HEK293 (cell line): ENCODE measurements at regions not wholly inside any gene's neighbourhood (a gene's known extent, or its start where the extent isn't known, plus 50 kb on each side); places are given as distances from the start of the nearest gene placed in this dataset.

Source experiments
- CTCF ChIA-PET: fragments of 350-600 bp; formaldehyde crosslinking; extraction: SDS; loops from one replicate; lab custom pipeline; 2021; ENCODE audit warnings: antibody characterized with exemption; lab: Yijun Ruan, JAX
- POLR2A ChIA-PET: fragments of 300-600 bp; formaldehyde crosslinking; extraction: SDS; loops from one replicate; lab custom pipeline; 2020; ENCODE audit warnings: antibody characterized with exemption, inconsistent platforms; lab: Yijun Ruan, JAX
- H3K27ac ChIP-seq: fragments of 200-500 bp; sonication (Bioruptor generic); 2 replicates; pipeline ENCODE4 v1.5.1; 2014; ENCODE audit warnings: low read depth, low read length, control low read depth, inconsistent platforms; ENCODE audit errors: extremely low read depth
- H3K36me3 ChIP-seq, 2 experiments: fragments of 200-500 bp in 1 of 2; sonication (Bioruptor generic) in 1 of 2; 1 replicate in 1 of 2; 2 replicates in 1 of 2; pipeline ENCODE4 v1.5.1; 2014 to 2017; ENCODE audit warnings: inconsistent platforms in 2 of 2, low read length in 2 of 2; ENCODE audit not compliant: control insufficient read depth in 2 of 2, insufficient read depth in 1 of 2
- H3K4me1 ChIP-seq: fragments of 200-500 bp; sonication (Bioruptor generic); 2 replicates; pipeline ENCODE4 v1.5.1; 2014; ENCODE audit warnings: mild to moderate bottlenecking, low read length, inconsistent platforms; ENCODE audit not compliant: control insufficient read depth, insufficient read depth
- H3K4me3 ChIP-seq: 2 replicates; pipeline ENCODE4 v1.5.1; 2011; ENCODE audit warnings: low read depth, mild to moderate bottlenecking, control low read depth, low read length, moderate library complexity
- H3K9me3 ChIP-seq: fragments of 200-500 bp; sonication (Bioruptor generic); 2 replicates; pipeline ENCODE4 v1.5.1; 2014; ENCODE audit warnings: low read depth, low read length, inconsistent platforms; ENCODE audit not compliant: control insufficient read depth, insufficient read depth
- AEBP2 ChIP-seq: fragments of 450-650 bp; formaldehyde crosslinking; IDR thresholded peaks from 2 replicates; pipeline ENCODE4 v1.5.1; 2016; ENCODE audit warnings: missing biosample characterization, missing genetic modification characterization, borderline replicate concordance
- KLF7 ChIP-seq: fragments of 450-650 bp; formaldehyde crosslinking; IDR thresholded peaks from 2 replicates; pipeline ENCODE4 v1.5.1; 2016; ENCODE audit warnings: missing biosample characterization, missing genetic modification characterization, borderline replicate concordance
- RBAK ChIP-seq: fragments of 450-650 bp; formaldehyde crosslinking; IDR thresholded peaks from 2 replicates; pipeline ENCODE4 v1.5.1; 2016; ENCODE audit warnings: missing biosample characterization, missing genetic modification characterization
- SP3 ChIP-seq: fragments of 450-650 bp; formaldehyde crosslinking; IDR thresholded peaks from 2 replicates; pipeline ENCODE4 v1.5.1; 2016; ENCODE audit warnings: missing biosample characterization, missing genetic modification characterization
- ZBTB20 ChIP-seq: fragments of 450-650 bp; formaldehyde crosslinking; IDR thresholded peaks from 2 replicates; pipeline ENCODE4 v1.5.1; 2016; ENCODE audit warnings: missing biosample characterization, missing genetic modification characterization
- ZBTB21 ChIP-seq: fragments of 450-650 bp; formaldehyde crosslinking; IDR thresholded peaks from 2 replicates; pipeline ENCODE4 v1.5.1; 2017; ENCODE audit warnings: missing biosample characterization, missing genetic modification characterization
- ZFHX2 ChIP-seq: fragments of 450-650 bp; formaldehyde crosslinking; conservative IDR thresholded peaks from 2 replicates; pipeline ENCODE4 v1.5.1; 2016; ENCODE audit warnings: missing biosample characterization, missing genetic modification characterization
- ZNF175 ChIP-seq: fragments of 450-650 bp; formaldehyde crosslinking; IDR thresholded peaks from 2 replicates; pipeline ENCODE4 v1.5.1; 2016; ENCODE audit warnings: missing biosample characterization, missing genetic modification characterization
- ZNF214 ChIP-seq: fragments of 450-650 bp; formaldehyde crosslinking; IDR thresholded peaks from 2 replicates; pipeline ENCODE4 v1.5.1; 2017; ENCODE audit warnings: missing biosample characterization, mild to moderate bottlenecking, missing genetic modification characterization, borderline replicate concordance
- ZNF23 ChIP-seq: fragments of 450-650 bp; formaldehyde crosslinking; IDR thresholded peaks from 2 replicates; pipeline ENCODE4 v1.5.1; 2016; ENCODE audit warnings: missing biosample characterization, missing genetic modification characterization, borderline replicate concordance
- ZNF24 ChIP-seq: fragments of 450-650 bp; formaldehyde crosslinking; IDR thresholded peaks from 2 replicates; pipeline ENCODE4 v1.5.1; 2016; ENCODE audit warnings: missing biosample characterization, missing genetic modification characterization
- ZNF26 ChIP-seq: fragments of 450-650 bp; formaldehyde crosslinking; IDR thresholded peaks from 2 replicates; pipeline ENCODE4 v1.5.1; 2016; ENCODE audit warnings: missing biosample characterization, missing genetic modification characterization
- ZNF335 ChIP-seq: fragments of 450-650 bp; formaldehyde crosslinking; conservative IDR thresholded peaks from 2 replicates; pipeline ENCODE4 v1.5.1; 2016; ENCODE audit warnings: missing biosample characterization, missing genetic modification characterization
- ZNF416 ChIP-seq: fragments of 450-650 bp; formaldehyde crosslinking; IDR thresholded peaks from 2 replicates; pipeline ENCODE4 v1.5.1; 2016; ENCODE audit warnings: missing biosample characterization, missing genetic modification characterization
- ZNF510 ChIP-seq: fragments of 450-650 bp; formaldehyde crosslinking; IDR thresholded peaks from 2 replicates; pipeline ENCODE4 v1.5.1; 2018; ENCODE audit warnings: mild to moderate bottlenecking, missing genetic modification characterization, missing biosample characterization; ENCODE audit not compliant: insufficient replicate concordance
- ZNF654 ChIP-seq: fragments of 450-650 bp; formaldehyde crosslinking; IDR thresholded peaks from 2 replicates; pipeline ENCODE4 v1.5.1; 2016; ENCODE audit warnings: low read depth, missing biosample characterization, missing genetic modification characterization
- ZNF777 ChIP-seq: fragments of 450-650 bp; formaldehyde crosslinking; IDR thresholded peaks from 2 replicates; pipeline ENCODE4 v1.5.1; 2017; ENCODE audit warnings: missing biosample characterization, missing genetic modification characterization, borderline replicate concordance
- ZNF837 ChIP-seq: fragments of 450-650 bp; formaldehyde crosslinking; IDR thresholded peaks from 2 replicates; pipeline ENCODE4 v1.5.1; 2016; ENCODE audit warnings: missing biosample characterization, missing genetic modification characterization
- TF ChIP-seq, protein P1 (sequence below): fragments of 450-650 bp; IDR thresholded peaks from 2 replicates; pipeline ENCODE4 v1.5.1; 2018; ENCODE audit warnings: missing biosample characterization, mild to moderate bottlenecking, missing genetic modification characterization
- TF ChIP-seq, protein P2 (sequence below): fragments of 450-650 bp; formaldehyde crosslinking; IDR thresholded peaks from 2 replicates; pipeline ENCODE4 v1.5.1; 2016; ENCODE audit warnings: missing biosample characterization, missing genetic modification characterization

DNA sequence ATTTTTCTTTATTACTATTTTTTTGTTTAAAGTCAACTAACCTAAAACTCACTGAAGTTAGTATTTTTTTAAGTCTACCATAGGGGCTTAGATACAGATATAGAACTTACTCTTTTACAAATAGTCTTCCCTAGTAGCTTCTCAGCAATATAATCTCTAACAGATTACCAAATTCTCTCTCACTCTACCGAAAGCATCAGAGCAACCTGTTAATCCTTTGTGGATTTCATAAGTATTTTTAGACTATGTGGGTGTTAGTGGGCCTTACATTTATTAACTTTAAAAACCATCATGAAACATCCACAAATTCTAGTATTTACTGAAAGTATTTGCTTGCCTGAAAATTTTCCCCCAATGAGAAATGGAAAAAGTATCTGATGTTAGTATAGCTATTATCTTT, 84.6 kb upstream of the TFPI start:
- Histone ChIP-seq H3K9me3 (no peaks in the 10 kb centered on the region), H3K4me3 (no peak overlapping the region), H3K27ac (no peak overlapping the region), H3K36me3 (no peaks in the 10 kb centered on the region), H3K4me1 (no peaks in the 10 kb centered on the region)
- ChIA-PET POLR2A (no interaction called here), CTCF (no interaction called here)
- TF ChIP-seq ZNF416 (tag by site-specific recombination) (no peak), ZNF654 (tag by site-specific recombination) (no peak), ZFHX2 (tag by site-specific recombination) (no peak), ZBTB21 (no peak), ZNF26 (no peak), RBAK (tag by site-specific recombination) (no peak), ZNF23 (tag by site-specific recombination) (no peak), KLF7 (tag by site-specific recombination) (no peak), SP3 (tag by site-specific recombination) (no peak), ZNF777 (tag by site-specific recombination) (no peak), ZNF510 (tag by site-specific recombination) (no peak), AEBP2 (tag by site-specific recombination) (no peak), ZNF335 (tag by site-specific recombination) (no peak), ZNF175 (tag by site-specific recombination) (no peak), ZNF837 (tag by site-specific recombination) (no peak)

DNA sequence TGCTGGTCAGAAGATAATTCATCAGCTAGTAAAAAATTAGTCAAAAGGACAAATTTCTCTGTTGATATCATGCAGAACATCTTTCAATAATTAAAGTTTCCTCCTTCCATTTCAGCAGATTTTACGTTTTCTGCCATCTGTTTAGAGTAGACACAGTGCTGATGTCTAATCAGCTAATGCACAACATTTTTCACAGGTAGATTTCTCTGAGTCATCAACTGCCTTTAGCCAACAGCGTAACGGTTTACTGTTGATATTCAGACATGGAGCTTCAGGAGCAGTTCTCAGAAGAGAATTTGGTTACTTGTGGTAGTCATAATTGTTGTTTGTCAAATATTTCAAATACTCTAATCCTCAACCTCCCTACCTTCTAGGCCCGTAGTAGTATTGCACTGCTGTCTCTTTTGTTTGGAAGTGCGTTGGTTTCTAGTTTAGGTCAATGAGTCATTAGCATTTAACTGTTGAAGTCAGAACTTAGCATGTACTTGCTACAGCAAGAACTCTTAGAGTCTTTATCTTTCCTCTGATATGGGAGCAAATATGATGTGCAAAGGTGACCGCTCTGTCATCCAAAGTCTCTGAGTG, 86.8 kb upstream of the TFPI start:
- H3K4me1 ChIP-seq = no peaks in the 10 kb centered on the region
- CTCF ChIA-PET = no interaction called here
- no peaks in the 10 kb centered on the region for H3K36me3 ChIP-seq
- POLR2A ChIA-PET = no interaction called here
- no peak overlapping the region for H3K4me3 ChIP-seq
- TF ChIP-seq, protein P1, sequence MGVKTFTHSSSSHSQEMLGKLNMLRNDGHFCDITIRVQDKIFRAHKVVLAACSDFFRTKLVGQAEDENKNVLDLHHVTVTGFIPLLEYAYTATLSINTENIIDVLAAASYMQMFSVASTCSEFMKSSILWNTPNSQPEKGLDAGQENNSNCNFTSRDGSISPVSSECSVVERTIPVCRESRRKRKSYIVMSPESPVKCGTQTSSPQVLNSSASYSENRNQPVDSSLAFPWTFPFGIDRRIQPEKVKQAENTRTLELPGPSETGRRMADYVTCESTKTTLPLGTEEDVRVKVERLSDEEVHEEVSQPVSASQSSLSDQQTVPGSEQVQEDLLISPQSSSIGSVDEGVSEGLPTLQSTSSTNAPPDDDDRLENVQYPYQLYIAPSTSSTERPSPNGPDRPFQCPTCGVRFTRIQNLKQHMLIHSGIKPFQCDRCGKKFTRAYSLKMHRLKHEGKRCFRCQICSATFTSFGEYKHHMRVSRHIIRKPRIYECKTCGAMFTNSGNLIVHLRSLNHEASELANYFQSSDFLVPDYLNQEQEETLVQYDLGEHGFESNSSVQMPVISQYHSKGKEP (tag by site-specific recombination) = no peak
- H3K9me3 ChIP-seq = no peaks in the 10 kb centered on the region
- no peak overlapping the region for H3K27ac ChIP-seq

GRCh38 chr2:187642498-187642897, 88.3 kb upstream of the TFPI start:
- no peaks in the 10 kb centered on the region for H3K36me3 ChIP-seq
- H3K4me3 ChIP-seq = no peak overlapping the region
- H3K4me1 ChIP-seq = no peaks in the 10 kb centered on the region
- CTCF ChIA-PET = no interaction called here
- no peak overlapping the region for H3K27ac ChIP-seq
- POLR2A ChIA-PET = no interaction called here
- no peaks in the 10 kb centered on the region for H3K9me3 ChIP-seq
- TF ChIP-seq, protein P2, sequence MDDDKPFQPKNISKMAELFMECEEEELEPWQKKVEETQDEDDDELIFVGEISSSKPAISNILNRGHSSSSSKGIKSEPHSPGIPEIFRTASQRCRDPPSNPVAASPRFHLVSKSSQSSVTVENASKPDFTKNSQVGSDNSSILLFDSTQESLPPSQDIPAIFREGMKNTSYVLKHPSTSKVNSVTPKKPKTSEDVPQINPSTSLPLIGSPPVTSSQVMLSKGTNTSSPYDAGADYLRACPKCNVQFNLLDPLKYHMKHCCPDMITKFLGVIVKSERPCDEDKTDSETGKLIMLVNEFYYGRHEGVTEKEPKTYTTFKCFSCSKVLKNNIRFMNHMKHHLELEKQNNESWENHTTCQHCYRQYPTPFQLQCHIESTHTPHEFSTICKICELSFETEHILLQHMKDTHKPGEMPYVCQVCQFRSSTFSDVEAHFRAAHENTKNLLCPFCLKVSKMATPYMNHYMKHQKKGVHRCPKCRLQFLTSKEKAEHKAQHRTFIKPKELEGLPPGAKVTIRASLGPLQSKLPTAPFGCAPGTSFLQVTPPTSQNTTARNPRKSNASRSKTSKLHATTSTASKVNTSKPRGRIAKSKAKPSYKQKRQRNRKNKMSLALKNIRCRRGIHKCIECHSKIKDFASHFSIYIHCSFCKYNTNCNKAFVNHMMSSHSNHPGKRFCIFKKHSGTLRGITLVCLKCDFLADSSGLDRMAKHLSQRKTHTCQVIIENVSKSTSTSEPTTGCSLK (tag by site-specific recombination) = no peak
- TF ChIP-seq ZBTB20 (tag by site-specific recombination) = no peak
- TF ChIP-seq ZNF214 (tag by site-specific recombination) = no peak
- no peak for TF ChIP-seq ZNF24 (tag by site-specific recombination)
